ENCODE measurements at regions not wholly inside any gene's neighbourhood (a gene's known extent, or its start where the extent isn't known, plus 50 kb on each side); places are given as distances from the start of the nearest gene placed in this dataset.

GRCh38 chr7:12764458-12764891 lies 77.0 kb downstream of the ARL4A start (continued):
- no peak for TF ChIP-seq REST (IDR thresholded peaks at IDR 0.05; ENCODE audit: unreplicated experiment)

- H3K9me2 ChIP-seq (ENCODE audit: insufficient read depth): 0 out of 2 replicates have a peak, but pooled peaks cover 5% of the 10 kb centered on the region
- no peak overlapping the region for H3K27ac ChIP-seq (ENCODE audit: low read depth)
- no peaks in the 10 kb centered on the region for H3F3A ChIP-seq (replicated peaks; ENCODE audit: low read depth)
- no peak overlapping the region for H3K27ac Mint-ChIP-seq
- H3K4me3 ChIP-seq: no peak overlapping the region
- peaks cover 23% of the 10 kb centered on the region for H3K4me1 ChIP-seq (ENCODE audit: insufficient read depth)
- no peaks in the 10 kb centered on the region for H3K27me3 Mint-ChIP-seq (ENCODE audit: insufficient read depth, low read depth, poor library complexity)
- H3K36me3 Mint-ChIP-seq (ENCODE audit: low read depth): peaks cover 16% of the 10 kb centered on the region
- peaks cover 30% of the 10 kb centered on the region for H3K4me1 Mint-ChIP-seq
- H2AFZ ChIP-seq: no peak overlapping the region
- H3K9me3 Mint-ChIP-seq: peaks cover 11% of the 10 kb centered on the region
- no peaks in the 10 kb centered on the region for H3K27me3 ChIP-seq (ENCODE audit: insufficient read depth)
- DNase-seq (ENCODE audit: low spot score) (no peak), ATAC-seq (no peak)
- H3K4me2 ChIP-seq: no peak overlapping the region
- H3K4me3 Mint-ChIP-seq: no peak overlapping the region
- H3K36me3 ChIP-seq (ENCODE audit: insufficient read depth): peaks cover 5% of the 10 kb centered on the region; the same call in 1 of the 2 replicates
- no peaks in the 10 kb centered on the region for H3K79me2 ChIP-seq (replicated peaks; ENCODE audit: insufficient read depth)
- H4K20me1 ChIP-seq (replicated peaks; ENCODE audit: insufficient read depth): no peaks in the 10 kb centered on the region
- TF ChIP-seq JUNB (IDR thresholded peaks at IDR 0.05; ENCODE audit: unreplicated experiment) (no peak), STAT1 (IDR thresholded peaks at IDR 0.05; ENCODE audit: unreplicated experiment) (no peak), EZH2 (IDR thresholded peaks at IDR 0.05; ENCODE audit: low read depth, unreplicated experiment) (no peak), ETS1 (IDR thresholded peaks at IDR 0.05) (no peak), CTCF (conservative IDR thresholded peaks at IDR 0.05; ENCODE audit: low read depth in 2 of 2) (no peak), NANOG (IDR thresholded peaks at IDR 0.05; ENCODE audit: borderline replicate concordance) (no peak), EZH2phosphoT487 (IDR thresholded peaks at IDR 0.05; ENCODE audit: unreplicated experiment) (no peak), ZNF462 (CRISPR knock-in tag; IDR thresholded peaks at IDR 0.05) (no peak)
These were observed 78.1 kb downstream of the ARL4A start for GRCh38 chr7:12765431-12766100.

All from GM23338 (cell line).